C4-2B (cell line): ENCODE measurements at regions not wholly inside any gene's neighbourhood (a gene's known extent, or its start where the extent isn't known, plus 50 kb on each side); places are given as distances from the start of the nearest gene placed in this dataset.

Source experiments
- CTCF ChIP-seq: fragments of 450-650 bp; conservative IDR thresholded peaks from 2 replicates; pipeline ENCODE4 v1.5.1; 2017; ENCODE audit warnings: mild to moderate bottlenecking
- ZFX ChIP-seq: fragments of 450-650 bp; IDR thresholded peaks from 2 replicates; pipeline ENCODE4 v1.6.1; 2017

- TF ChIP-seq CTCF: no peak
- TF ChIP-seq ZFX: no peak
Measured at GRCh38 chr14:106317593-106317992, 791.2 kb downstream of the TMEM121 start.
